ENCODE measurements at regions not wholly inside any gene's neighbourhood (a gene's known extent, or its start where the extent isn't known, plus 50 kb on each side); places are given as distances from the start of the nearest gene placed in this dataset.

DNA sequence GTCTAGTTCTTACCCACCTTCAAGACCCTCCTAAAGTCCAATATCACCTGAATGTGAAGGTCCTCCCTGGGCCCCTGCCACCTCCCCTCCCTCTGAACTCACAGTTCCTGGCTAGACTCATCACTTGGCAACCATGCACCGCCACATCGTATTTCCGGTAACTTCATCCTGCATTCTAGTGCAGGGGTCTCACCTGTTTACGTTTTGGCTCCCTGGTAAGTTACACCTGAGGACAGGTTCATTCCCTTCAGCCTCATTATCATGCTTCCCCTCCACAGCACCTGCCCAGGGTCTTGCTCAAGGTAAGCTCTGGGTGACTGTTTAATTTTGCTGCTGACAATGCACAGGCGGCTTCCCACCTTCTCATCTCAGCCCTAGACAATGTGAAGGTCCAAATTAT, 93.1 kb downstream of the MIS18A start:
- ATAC-seq, result no peak
- CTCF ChIA-PET, result no interaction called here
- no peaks in the 10 kb centered on the region for H3K27me3 ChIP-seq (ENCODE audit: control insufficient read depth, insufficient read depth, low read length)

DNA sequence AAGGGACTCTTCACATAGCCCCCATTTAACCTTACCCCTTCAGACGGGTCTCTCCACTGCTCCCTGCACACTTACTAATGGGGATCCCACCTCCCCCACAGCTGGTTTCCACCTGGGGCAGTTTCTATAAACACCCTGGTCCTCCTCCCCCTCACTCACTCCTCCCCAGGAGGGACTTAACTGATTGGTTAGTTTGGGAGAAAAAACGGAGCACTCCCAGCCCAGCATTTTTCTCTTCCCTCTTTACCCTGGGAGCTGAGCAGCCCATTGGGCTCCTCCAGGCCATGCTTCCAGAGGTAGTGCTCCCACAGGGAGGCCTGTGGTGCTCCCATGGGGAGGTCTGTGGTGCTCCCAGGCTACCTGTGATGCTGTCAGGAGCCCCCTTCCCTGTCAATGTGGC, 93.7 kb downstream of the MIS18A start:
- no peak for ATAC-seq
- Histone ChIP-seq H3K36me3 (ENCODE audit: control insufficient read depth, insufficient read depth, low read length) (no peaks in the 10 kb centered on the region), H3K9me3 (ENCODE audit: control insufficient read depth, insufficient read depth, low read depth, low read length) (no peaks in the 10 kb centered on the region), H3K4me1 (ENCODE audit: control insufficient read depth, insufficient read depth, low read length) (no peaks in the 10 kb centered on the region), H3K27ac (ENCODE audit: low read length) (no peak overlapping the region), H3K27me3 (ENCODE audit: control insufficient read depth, insufficient read depth, low read length) (no peaks in the 10 kb centered on the region), H3K4me3 (ENCODE audit: low read depth in 2 of 2, low read length in 2 of 2) (no peak overlapping the region)
- ChIA-PET CTCF (no interaction called here), POLR2A (no interaction called here)
- TF ChIP-seq TCF7L2 (IDR thresholded peaks at IDR 0.05; ENCODE audit: low read depth, low read length), result no peak
- TF ChIP-seq, protein P1, sequence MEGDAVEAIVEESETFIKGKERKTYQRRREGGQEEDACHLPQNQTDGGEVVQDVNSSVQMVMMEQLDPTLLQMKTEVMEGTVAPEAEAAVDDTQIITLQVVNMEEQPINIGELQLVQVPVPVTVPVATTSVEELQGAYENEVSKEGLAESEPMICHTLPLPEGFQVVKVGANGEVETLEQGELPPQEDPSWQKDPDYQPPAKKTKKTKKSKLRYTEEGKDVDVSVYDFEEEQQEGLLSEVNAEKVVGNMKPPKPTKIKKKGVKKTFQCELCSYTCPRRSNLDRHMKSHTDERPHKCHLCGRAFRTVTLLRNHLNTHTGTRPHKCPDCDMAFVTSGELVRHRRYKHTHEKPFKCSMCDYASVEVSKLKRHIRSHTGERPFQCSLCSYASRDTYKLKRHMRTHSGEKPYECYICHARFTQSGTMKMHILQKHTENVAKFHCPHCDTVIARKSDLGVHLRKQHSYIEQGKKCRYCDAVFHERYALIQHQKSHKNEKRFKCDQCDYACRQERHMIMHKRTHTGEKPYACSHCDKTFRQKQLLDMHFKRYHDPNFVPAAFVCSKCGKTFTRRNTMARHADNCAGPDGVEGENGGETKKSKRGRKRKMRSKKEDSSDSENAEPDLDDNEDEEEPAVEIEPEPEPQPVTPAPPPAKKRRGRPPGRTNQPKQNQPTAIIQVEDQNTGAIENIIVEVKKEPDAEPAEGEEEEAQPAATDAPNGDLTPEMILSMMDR (IDR thresholded peaks at IDR 0.05), result no peak
- TF ChIP-seq SIN3A (IDR thresholded peaks at IDR 0.05; ENCODE audit: borderline replicate concordance, insufficient read depth, low read depth, low read length), result no peak
- TF ChIP-seq, protein P2, sequence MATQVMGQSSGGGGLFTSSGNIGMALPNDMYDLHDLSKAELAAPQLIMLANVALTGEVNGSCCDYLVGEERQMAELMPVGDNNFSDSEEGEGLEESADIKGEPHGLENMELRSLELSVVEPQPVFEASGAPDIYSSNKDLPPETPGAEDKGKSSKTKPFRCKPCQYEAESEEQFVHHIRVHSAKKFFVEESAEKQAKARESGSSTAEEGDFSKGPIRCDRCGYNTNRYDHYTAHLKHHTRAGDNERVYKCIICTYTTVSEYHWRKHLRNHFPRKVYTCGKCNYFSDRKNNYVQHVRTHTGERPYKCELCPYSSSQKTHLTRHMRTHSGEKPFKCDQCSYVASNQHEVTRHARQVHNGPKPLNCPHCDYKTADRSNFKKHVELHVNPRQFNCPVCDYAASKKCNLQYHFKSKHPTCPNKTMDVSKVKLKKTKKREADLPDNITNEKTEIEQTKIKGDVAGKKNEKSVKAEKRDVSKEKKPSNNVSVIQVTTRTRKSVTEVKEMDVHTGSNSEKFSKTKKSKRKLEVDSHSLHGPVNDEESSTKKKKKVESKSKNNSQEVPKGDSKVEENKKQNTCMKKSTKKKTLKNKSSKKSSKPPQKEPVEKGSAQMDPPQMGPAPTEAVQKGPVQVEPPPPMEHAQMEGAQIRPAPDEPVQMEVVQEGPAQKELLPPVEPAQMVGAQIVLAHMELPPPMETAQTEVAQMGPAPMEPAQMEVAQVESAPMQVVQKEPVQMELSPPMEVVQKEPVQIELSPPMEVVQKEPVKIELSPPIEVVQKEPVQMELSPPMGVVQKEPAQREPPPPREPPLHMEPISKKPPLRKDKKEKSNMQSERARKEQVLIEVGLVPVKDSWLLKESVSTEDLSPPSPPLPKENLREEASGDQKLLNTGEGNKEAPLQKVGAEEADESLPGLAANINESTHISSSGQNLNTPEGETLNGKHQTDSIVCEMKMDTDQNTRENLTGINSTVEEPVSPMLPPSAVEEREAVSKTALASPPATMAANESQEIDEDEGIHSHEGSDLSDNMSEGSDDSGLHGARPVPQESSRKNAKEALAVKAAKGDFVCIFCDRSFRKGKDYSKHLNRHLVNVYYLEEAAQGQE (IDR thresholded peaks at IDR 0.05; ENCODE audit: insufficient read depth in 1 of 2, low read depth in 2 of 2, low read length in 1 of 2), result no peak
- no peak for TF ChIP-seq POLR2AphosphoS5 (IDR thresholded peaks at IDR 0.05; ENCODE audit: low read depth, low read length)
- intact Hi-C loops (cut with micrococcal nuclease; ENCODE audit: unreplicated experiment) (no loop called here), in situ Hi-C loops (cut with HindIII; ENCODE audit: low pct_unique_long_range_greater_than_20kb, low sequenced_read_pairs) (no loop called here)
- DNase-seq (ENCODE audit: low read depth, low spot score), result no peak
- no TSS peak for BruUV-seq (replicated peaks)

More for the DNA sequence above, 93.1 kb downstream of the MIS18A start:
- TF ChIP-seq POLR2AphosphoS5 (IDR thresholded peaks at IDR 0.05; ENCODE audit: low read depth, low read length) (no peak), SIN3A (IDR thresholded peaks at IDR 0.05; ENCODE audit: borderline replicate concordance, insufficient read depth, low read depth, low read length) (no peak), TCF7L2 (IDR thresholded peaks at IDR 0.05; ENCODE audit: low read depth, low read length) (no peak)
- TF ChIP-seq, protein P1 (IDR thresholded peaks at IDR 0.05), result no peak
- TF ChIP-seq, protein P2 (IDR thresholded peaks at IDR 0.05; ENCODE audit: insufficient read depth in 1 of 2, low read depth in 2 of 2, low read length in 1 of 2), result no peak
- POLR2A ChIA-PET, result no interaction called here
- Histone ChIP-seq H3K36me3 (ENCODE audit: control insufficient read depth, insufficient read depth, low read length) (no peaks in the 10 kb centered on the region), H3K4me1 (ENCODE audit: control insufficient read depth, insufficient read depth, low read length) (no peaks in the 10 kb centered on the region), H3K9me3 (ENCODE audit: control insufficient read depth, insufficient read depth, low read depth, low read length) (no peaks in the 10 kb centered on the region), H3K27ac (ENCODE audit: low read length) (no peak overlapping the region), H3K4me3 (ENCODE audit: low read depth in 2 of 2, low read length in 2 of 2) (no peak overlapping the region)
- in situ Hi-C loops (cut with HindIII; ENCODE audit: low pct_unique_long_range_greater_than_20kb, low sequenced_read_pairs), result no loop called here
- intact Hi-C loops (cut with micrococcal nuclease; ENCODE audit: unreplicated experiment), result no loop called here
- no TSS peak for BruUV-seq (replicated peaks)
- DNase-seq (ENCODE audit: low read depth, low spot score), result no peak

All from Panc1 (cell line).